WTC11 (cell line): ENCODE measurements at regions not wholly inside any gene's neighbourhood (a gene's known extent, or its start where the extent isn't known, plus 50 kb on each side); places are given as distances from the start of the nearest gene placed in this dataset.

Experiments used
- GABPB1 ChIP-seq: sonication (generic); formaldehyde crosslinking; IDR thresholded peaks from 2 replicates; pipeline ENCODE4 v1.8.1; 2023; ENCODE audit warnings: mild to moderate bottlenecking, missing genetic modification reagents
- JUN ChIP-seq: sonication (generic); formaldehyde crosslinking; IDR thresholded peaks from 2 replicates; pipeline ENCODE4 v1.8.0; 2023; ENCODE audit warnings: mild to moderate bottlenecking, missing genetic modification reagents
- NFYB ChIP-seq: sonication (generic); formaldehyde crosslinking; conservative IDR thresholded peaks from 2 replicates; pipeline ENCODE4 v1.8.0; 2022; ENCODE audit warnings: low read depth, missing genetic modification reagents
- TCF7 ChIP-seq: sonication (generic); formaldehyde crosslinking; IDR thresholded peaks from 2 replicates; pipeline ENCODE4 v1.8.0; 2022; ENCODE audit warnings: mild to moderate bottlenecking, low read depth, missing genetic modification reagents, moderate library complexity
- USF2 ChIP-seq: sonication (generic); formaldehyde crosslinking; IDR thresholded peaks from 2 replicates; pipeline ENCODE4 v1.8.1; 2023; ENCODE audit warnings: mild to moderate bottlenecking, missing genetic modification reagents, moderate library complexity
- ZNF138 ChIP-seq: sonication (generic); formaldehyde crosslinking; conservative IDR thresholded peaks from 2 replicates; pipeline ENCODE4 v1.8.1; 2022; ENCODE audit warnings: mild to moderate bottlenecking, moderate library complexity, missing genetic modification reagents
- ZNF416 ChIP-seq: fragments of 250-450 bp; sonication (Bioruptor Pico); IDR thresholded peaks from 2 replicates; pipeline ENCODE4 v1.9.0; 2021; ENCODE audit warnings: mild to moderate bottlenecking, inconsistent platforms
- TF ChIP-seq, protein P1 (sequence below): fragments of 200-600 bp; IDR thresholded peaks from 2 replicates; pipeline ENCODE4 v1.8.0; 2022; ENCODE audit warnings: antibody characterized with exemption

DNA sequence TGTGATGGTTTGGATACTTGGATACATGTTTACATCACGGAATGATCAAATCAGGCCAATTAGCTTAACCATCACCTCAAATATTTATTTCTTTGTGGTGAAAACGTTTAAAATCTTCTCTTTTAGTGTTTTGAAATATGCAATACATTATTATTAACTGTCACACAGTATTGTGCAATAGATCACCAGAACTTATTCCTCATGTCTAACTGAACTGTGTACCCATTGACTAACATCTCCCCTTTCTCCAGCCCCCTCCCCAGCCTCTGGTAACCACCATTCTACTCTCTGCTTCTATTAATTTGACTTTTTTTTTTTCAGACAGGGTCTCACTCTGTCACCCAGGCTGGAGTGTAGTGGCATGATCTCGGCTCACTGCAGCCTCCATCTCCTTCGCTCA is 471.9 kb downstream of the BCOR start:
- TF ChIP-seq JUN (CRISPR knock-in tag) (no peak), TCF7 (CRISPR knock-in tag) (no peak), ZNF138 (CRISPR knock-in tag) (no peak), USF2 (no peak), GABPB1 (CRISPR knock-in tag) (no peak), ZNF416 (CRISPR knock-in tag) (no peak), NFYB (CRISPR knock-in tag) (no peak)
- TF ChIP-seq, protein P1, sequence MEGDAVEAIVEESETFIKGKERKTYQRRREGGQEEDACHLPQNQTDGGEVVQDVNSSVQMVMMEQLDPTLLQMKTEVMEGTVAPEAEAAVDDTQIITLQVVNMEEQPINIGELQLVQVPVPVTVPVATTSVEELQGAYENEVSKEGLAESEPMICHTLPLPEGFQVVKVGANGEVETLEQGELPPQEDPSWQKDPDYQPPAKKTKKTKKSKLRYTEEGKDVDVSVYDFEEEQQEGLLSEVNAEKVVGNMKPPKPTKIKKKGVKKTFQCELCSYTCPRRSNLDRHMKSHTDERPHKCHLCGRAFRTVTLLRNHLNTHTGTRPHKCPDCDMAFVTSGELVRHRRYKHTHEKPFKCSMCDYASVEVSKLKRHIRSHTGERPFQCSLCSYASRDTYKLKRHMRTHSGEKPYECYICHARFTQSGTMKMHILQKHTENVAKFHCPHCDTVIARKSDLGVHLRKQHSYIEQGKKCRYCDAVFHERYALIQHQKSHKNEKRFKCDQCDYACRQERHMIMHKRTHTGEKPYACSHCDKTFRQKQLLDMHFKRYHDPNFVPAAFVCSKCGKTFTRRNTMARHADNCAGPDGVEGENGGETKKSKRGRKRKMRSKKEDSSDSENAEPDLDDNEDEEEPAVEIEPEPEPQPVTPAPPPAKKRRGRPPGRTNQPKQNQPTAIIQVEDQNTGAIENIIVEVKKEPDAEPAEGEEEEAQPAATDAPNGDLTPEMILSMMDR: no peak
